ENCODE measurements at regions not wholly inside any gene's neighbourhood (a gene's known extent, or its start where the extent isn't known, plus 50 kb on each side); places are given as distances from the start of the nearest gene placed in this dataset.
"Not testable (repeated sequence)": the region's sequence is repeated elsewhere in the genome, so short reads cannot be mapped to it uniquely, and the experiment has no call there.

GRCh38 chr2:22442051-22442450 lies 942.9 kb upstream of the KLHL29 start:
- no peak overlapping the region for H3K4me3 ChIP-seq (ENCODE audit: low read length)
- no peak for TF ChIP-seq CTCF (conservative IDR thresholded peaks at IDR 0.05; ENCODE audit: low read depth, low read length)
- no peak for DNase-seq (ENCODE audit: low read depth)

- no peak overlapping the region for H3K4me3 ChIP-seq (ENCODE audit: low read length)
- DNase-seq (ENCODE audit: low read depth): no peak
- no peak for TF ChIP-seq CTCF (conservative IDR thresholded peaks at IDR 0.05; ENCODE audit: low read depth, low read length)
These were observed 940.7 kb upstream of the KLHL29 start for GRCh38 chr2:22444281-22444680.

GRCh38 chr2:22449696-22450095 lies 935.3 kb upstream of the KLHL29 start:
- no peak for DNase-seq (ENCODE audit: low read depth)
- H3K4me3 ChIP-seq (ENCODE audit: low read length): no peak overlapping the region
- no peak for TF ChIP-seq CTCF (conservative IDR thresholded peaks at IDR 0.05; ENCODE audit: low read depth, low read length)

GRCh38 chr2:22450831-22451230 lies 934.1 kb upstream of the KLHL29 start:
- DNase-seq (ENCODE audit: low read depth): no peak
- H3K4me3 ChIP-seq (ENCODE audit: low read length): no peak overlapping the region
- TF ChIP-seq CTCF (conservative IDR thresholded peaks at IDR 0.05; ENCODE audit: low read depth, low read length): no peak

GRCh38 chr2:22454826-22455485 lies 930.0 kb upstream of the KLHL29 start:
- no peak for TF ChIP-seq CTCF (conservative IDR thresholded peaks at IDR 0.05; ENCODE audit: low read depth, low read length)
- H3K4me3 ChIP-seq (ENCODE audit: low read length): no peak overlapping the region
- no peak for DNase-seq (ENCODE audit: low read depth)

- H3K4me3 ChIP-seq (ENCODE audit: low read length): no peak overlapping the region
- DNase-seq (ENCODE audit: low read depth): no peak
- TF ChIP-seq CTCF (conservative IDR thresholded peaks at IDR 0.05; ENCODE audit: low read depth, low read length): no peak
These were observed 926.5 kb upstream of the KLHL29 start for GRCh38 chr2:22458440-22458839.

- H3K4me3 ChIP-seq (ENCODE audit: low read length); DNase-seq (ENCODE audit: low read depth): not testable (repeated sequence)
These were observed 909.9 kb upstream of the KLHL29 start for GRCh38 chr2:22475103-22475502.

Data from retinal pigment epithelial cell (primary cell).